ENCODE measurements at regions not wholly inside any gene's neighbourhood (a gene's known extent, or its start where the extent isn't known, plus 50 kb on each side); places are given as distances from the start of the nearest gene placed in this dataset.

- TF ChIP-seq CTCF (IDR thresholded peaks at IDR 0.05; ENCODE audit: borderline replicate concordance, insufficient read depth, low read depth, low read length) = no peak
- H3K4me3 ChIP-seq (ENCODE audit: low read depth, low read length) = no peak overlapping the region
Measured at GRCh38 chr4:23630110-23630509, 259.7 kb downstream of the PPARGC1A start.

GRCh38 chr4:23629421-23629820 is 260.4 kb downstream of the PPARGC1A start:
- TF ChIP-seq CTCF (IDR thresholded peaks at IDR 0.05; ENCODE audit: borderline replicate concordance, insufficient read depth, low read depth, low read length) = no peak
- no peak overlapping the region for H3K4me3 ChIP-seq (ENCODE audit: low read depth, low read length)

GRCh38 chr4:23614284-23614892 is 275.5 kb downstream of the PPARGC1A start:
- H3K4me3 ChIP-seq (ENCODE audit: low read depth, low read length) = no peak overlapping the region
- 0 out of 2 replicates have a peak, but pooled peaks have one; percentile 24 for TF ChIP-seq CTCF (IDR thresholded peaks at IDR 0.05; ENCODE audit: borderline replicate concordance, insufficient read depth, low read depth, low read length)

- TF ChIP-seq CTCF (IDR thresholded peaks at IDR 0.05; ENCODE audit: borderline replicate concordance, insufficient read depth, low read depth, low read length) = no peak
- H3K4me3 ChIP-seq (ENCODE audit: low read depth, low read length) = no peak overlapping the region
Measured at GRCh38 chr4:23613782-23614181, 276.1 kb downstream of the PPARGC1A start.

GRCh38 chr4:23602720-23603119 is 287.1 kb downstream of the PPARGC1A start:
- TF ChIP-seq CTCF (IDR thresholded peaks at IDR 0.05; ENCODE audit: borderline replicate concordance, insufficient read depth, low read depth, low read length) = no peak
- H3K4me3 ChIP-seq (ENCODE audit: low read depth, low read length) = no peak overlapping the region

GRCh38 chr4:23594125-23594524 is 295.7 kb downstream of the PPARGC1A start:
- TF ChIP-seq CTCF (IDR thresholded peaks at IDR 0.05; ENCODE audit: borderline replicate concordance, insufficient read depth, low read depth, low read length) = no peak
- H3K4me3 ChIP-seq (ENCODE audit: low read depth, low read length) = no peak overlapping the region

GRCh38 chr4:23590431-23590830 is 299.4 kb downstream of the PPARGC1A start:
- no peak for TF ChIP-seq CTCF (IDR thresholded peaks at IDR 0.05; ENCODE audit: borderline replicate concordance, insufficient read depth, low read depth, low read length)
- no peak overlapping the region for H3K4me3 ChIP-seq (ENCODE audit: low read depth, low read length)
